ENCODE measurements at regions not wholly inside any gene's neighbourhood (a gene's known extent, or its start where the extent isn't known, plus 50 kb on each side); places are given as distances from the start of the nearest gene placed in this dataset.

DNA sequence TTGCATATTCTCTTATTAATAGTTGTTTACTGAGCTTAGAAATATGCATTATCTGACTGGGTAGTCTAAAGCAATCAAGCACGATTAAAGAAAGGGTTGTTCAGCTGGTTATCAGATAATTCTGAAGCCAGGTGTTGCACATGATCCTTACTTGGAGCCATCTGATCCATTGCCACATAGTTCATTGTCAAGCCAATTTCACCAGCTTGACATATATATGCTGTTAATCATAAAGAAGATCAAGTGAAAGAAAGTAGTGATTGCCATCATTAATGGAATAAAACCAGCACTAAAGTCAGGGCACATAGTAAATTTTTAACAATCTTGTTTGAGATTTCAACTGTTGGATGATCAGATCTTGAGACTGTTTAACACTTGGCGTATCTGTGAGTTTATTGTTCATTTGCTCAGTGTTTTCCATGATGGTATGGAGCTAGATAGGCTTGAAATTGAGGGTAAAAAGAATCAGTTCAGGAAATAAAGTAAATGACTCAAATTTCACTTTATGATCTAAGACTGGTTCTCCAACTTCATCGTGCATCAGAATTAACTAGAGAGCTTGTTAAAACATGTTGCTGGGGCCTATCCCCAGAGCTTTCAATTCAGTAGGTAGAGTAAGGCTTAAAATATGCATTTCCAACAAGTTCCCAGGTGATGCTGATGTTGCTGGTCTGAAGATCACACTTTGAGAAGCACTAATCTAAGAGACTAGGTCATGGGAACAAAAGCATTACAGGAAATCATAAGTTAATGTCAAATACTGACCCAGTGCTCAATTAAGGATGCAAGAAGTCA, 539.6 kb downstream of the SATB2 start:
- DNase-seq (no peak), ATAC-seq (no peak)
- intact Hi-C loops (cut with DNase I): no loop called here
- no peak overlapping the region for H3K4me3 ChIP-seq
- H3K27ac ChIP-seq: no peak overlapping the region
- no peaks in the 10 kb centered on the region for H3K9me3 ChIP-seq
- H3K27me3 ChIP-seq: no peaks in the 10 kb centered on the region
- H3K4me1 ChIP-seq: no peaks in the 10 kb centered on the region
- TF ChIP-seq, protein P1, sequence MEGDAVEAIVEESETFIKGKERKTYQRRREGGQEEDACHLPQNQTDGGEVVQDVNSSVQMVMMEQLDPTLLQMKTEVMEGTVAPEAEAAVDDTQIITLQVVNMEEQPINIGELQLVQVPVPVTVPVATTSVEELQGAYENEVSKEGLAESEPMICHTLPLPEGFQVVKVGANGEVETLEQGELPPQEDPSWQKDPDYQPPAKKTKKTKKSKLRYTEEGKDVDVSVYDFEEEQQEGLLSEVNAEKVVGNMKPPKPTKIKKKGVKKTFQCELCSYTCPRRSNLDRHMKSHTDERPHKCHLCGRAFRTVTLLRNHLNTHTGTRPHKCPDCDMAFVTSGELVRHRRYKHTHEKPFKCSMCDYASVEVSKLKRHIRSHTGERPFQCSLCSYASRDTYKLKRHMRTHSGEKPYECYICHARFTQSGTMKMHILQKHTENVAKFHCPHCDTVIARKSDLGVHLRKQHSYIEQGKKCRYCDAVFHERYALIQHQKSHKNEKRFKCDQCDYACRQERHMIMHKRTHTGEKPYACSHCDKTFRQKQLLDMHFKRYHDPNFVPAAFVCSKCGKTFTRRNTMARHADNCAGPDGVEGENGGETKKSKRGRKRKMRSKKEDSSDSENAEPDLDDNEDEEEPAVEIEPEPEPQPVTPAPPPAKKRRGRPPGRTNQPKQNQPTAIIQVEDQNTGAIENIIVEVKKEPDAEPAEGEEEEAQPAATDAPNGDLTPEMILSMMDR (IDR thresholded peaks at IDR 0.05): no peak
- H3K36me3 ChIP-seq: no peaks in the 10 kb centered on the region

DNA sequence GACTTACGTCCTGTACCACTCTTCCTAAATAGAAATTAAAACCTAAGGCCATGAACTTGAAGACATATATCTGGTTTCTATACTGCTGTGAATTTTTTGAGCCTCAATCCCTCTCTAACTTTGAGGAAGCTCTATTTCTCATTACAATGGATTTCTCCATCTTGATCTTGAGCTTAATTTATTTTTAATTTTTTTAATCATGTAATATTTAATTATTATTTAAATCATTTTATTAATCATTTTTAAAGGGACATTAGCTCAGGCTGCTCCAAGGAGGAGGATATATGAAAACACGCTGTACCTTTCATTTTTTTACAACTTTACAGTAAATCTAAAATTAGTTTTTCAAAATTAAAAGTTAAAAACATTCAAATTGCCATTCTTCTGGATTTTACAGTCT, 540.5 kb downstream of the SATB2 start:
- Histone ChIP-seq H3K27ac (no peak overlapping the region), H3K36me3 (no peaks in the 10 kb centered on the region), H3K9me3 (no peaks in the 10 kb centered on the region), H3K27me3 (no peaks in the 10 kb centered on the region), H3K4me1 (no peaks in the 10 kb centered on the region), H3K4me3 (no peak overlapping the region)
- TF ChIP-seq, protein P1 (IDR thresholded peaks at IDR 0.05): no peak
- DNase-seq: no peak
- ATAC-seq: no peak
- intact Hi-C loops (cut with DNase I): no loop called here

DNA sequence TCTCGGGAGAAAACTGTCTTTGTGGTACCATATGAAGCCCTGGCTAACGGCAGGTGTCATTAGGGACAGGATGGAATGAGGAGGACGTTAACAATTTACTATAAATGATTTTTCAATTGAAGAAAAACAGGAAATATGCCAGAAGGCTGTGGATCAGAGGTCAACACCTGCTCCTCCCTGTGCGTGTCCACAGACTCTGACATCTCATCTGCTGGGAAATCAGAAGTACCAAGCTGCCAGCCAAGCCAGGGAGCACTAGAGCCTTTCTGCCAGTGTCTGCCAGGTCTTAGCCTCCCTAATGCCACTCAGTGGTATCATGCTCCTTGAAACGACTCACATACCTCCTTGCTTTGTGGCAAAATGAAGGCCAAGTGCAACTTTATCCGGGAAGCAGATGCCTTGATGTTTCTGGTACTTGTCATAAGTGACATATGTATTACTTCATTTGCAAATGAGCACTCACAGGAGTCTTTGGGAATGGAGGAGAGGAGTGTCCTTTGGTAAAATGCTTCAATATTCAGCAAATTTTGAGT, 541.1 kb downstream of the SATB2 start:
- intact Hi-C loops (cut with DNase I): no loop called here
- no peaks in the 10 kb centered on the region for H3K4me1 ChIP-seq
- H3K36me3 ChIP-seq: no peaks in the 10 kb centered on the region
- H3K27ac ChIP-seq: no peak overlapping the region
- no peak overlapping the region for H3K4me3 ChIP-seq
- H3K27me3 ChIP-seq: no peaks in the 10 kb centered on the region
- H3K9me3 ChIP-seq: no peaks in the 10 kb centered on the region
- DNase-seq: no peak
- ATAC-seq: no peak
- TF ChIP-seq, protein P1 (IDR thresholded peaks at IDR 0.05): no peak

DNA sequence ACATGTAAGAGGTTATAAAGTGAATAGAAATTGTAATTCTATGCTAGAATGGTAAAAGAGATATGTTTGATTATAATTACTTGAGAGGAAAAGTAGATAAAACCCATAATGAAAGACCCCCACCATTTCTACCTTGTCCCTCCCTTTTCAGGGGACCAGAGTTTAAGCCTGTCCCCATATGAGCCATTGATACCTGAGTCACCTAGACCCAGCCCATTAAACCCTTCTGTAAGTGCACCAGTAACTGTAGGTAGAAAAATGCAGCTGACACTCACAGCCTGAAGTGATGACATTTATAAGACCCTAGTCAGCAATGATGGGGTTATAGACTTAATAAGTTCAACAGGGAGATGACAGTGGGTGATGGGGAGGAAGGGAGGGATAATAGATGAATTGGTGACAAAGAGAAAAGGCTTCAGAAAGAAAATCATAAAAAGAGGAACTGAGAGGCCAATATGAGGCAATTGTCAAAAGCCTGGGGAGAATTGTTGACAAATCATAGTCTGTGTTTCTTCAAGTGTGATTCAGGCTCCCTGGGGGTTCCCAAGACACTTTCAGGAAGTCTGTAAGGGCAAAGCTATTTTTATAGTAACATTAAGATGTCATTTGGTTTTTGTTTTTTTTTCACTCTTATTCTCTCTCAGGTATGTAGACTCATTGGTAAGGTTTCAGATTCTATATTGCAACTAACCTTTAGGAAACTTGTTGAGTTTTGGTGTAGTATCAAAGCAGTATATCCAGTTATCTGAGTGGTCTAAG, 544.2 kb downstream of the SATB2 start:
- H3K4me1 ChIP-seq: no peaks in the 10 kb centered on the region
- TF ChIP-seq, protein P1 (IDR thresholded peaks at IDR 0.05): no peak
- H3K4me3 ChIP-seq: no peak overlapping the region
- no peaks in the 10 kb centered on the region for H3K27me3 ChIP-seq
- H3K27ac ChIP-seq: no peak overlapping the region
- DNase-seq: no peak
- intact Hi-C loops (cut with DNase I): no loop called here
- H3K9me3 ChIP-seq: no peaks in the 10 kb centered on the region
- ATAC-seq: no peak
- no peaks in the 10 kb centered on the region for H3K36me3 ChIP-seq

DNA sequence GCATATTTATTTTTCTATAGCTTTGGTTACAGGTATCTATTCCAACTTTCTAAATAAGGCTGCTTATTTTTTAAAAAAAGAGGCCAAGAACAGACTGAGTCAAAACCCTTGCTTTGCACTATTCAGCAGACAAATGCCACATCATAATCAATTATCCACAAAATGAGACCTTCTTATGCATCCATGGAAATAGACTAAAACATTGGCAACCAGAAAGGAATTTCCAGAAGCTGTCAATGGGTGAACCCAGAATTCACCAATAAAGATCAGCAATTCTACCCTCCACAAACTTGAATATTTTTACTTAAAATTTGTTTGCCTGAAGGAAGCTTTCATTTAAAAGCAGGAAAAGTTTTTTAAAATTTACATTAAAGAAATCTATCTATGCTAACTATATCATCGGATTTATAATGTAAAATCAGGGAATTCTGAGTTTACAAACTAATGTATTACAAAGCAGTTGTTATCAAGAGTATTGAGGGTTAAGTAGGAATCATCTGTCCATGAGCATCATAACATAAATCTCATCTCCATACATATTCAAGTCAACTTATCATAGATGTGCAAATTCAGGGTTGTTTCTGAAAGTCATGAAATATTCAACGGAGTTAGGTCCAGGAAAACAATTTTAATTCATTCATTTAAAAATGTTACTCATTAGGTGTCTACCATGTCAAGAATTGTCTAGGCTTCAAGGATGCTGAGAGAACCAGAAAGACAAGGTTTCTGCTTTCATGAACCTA, 548.0 kb downstream of the SATB2 start:
- H3K9me3 ChIP-seq: no peaks in the 10 kb centered on the region
- ATAC-seq: no peak
- intact Hi-C loops (cut with DNase I): no loop called here

More for the DNA sequence above, 548.0 kb downstream of the SATB2 start:
- H3K27me3 ChIP-seq: no peaks in the 10 kb centered on the region
- H3K4me3 ChIP-seq: no peak overlapping the region
- H3K36me3 ChIP-seq: no peaks in the 10 kb centered on the region
- TF ChIP-seq, protein P1 (IDR thresholded peaks at IDR 0.05): no peak
- H3K4me1 ChIP-seq: no peaks in the 10 kb centered on the region
- no peak for DNase-seq
- no peak overlapping the region for H3K27ac ChIP-seq
